Astrocyte (in vitro differentiated cells and primary cell): ENCODE measurements at regions not wholly inside any gene's neighbourhood (a gene's known extent, or its start where the extent isn't known, plus 50 kb on each side); places are given as distances from the start of the nearest gene placed in this dataset.

Source experiments
- CTCF ChIP-seq: IDR thresholded peaks from 2 replicates; pipeline ENCODE4 v1.5.1; 2011; ENCODE audit warnings: low read depth, mild to moderate bottlenecking, inconsistent platforms, low read length, moderate library complexity; ENCODE audit not compliant: insufficient read depth
- EZH2 ChIP-seq: IDR thresholded peaks from 2 replicates; pipeline ENCODE4 v1.6.1; 2012; ENCODE audit warnings: mild to moderate bottlenecking, low read length, inconsistent platforms; ENCODE audit not compliant: insufficient read depth

- no peak for TF ChIP-seq CTCF
- TF ChIP-seq EZH2: no peak
These were observed 199.9 kb downstream of the IGLL1 start for GRCh38 chr22:23380230-23380573.
